K562 (cell line): ENCODE measurements at regions not wholly inside any gene's neighbourhood (a gene's known extent, or its start where the extent isn't known, plus 50 kb on each side); places are given as distances from the start of the nearest gene placed in this dataset.

Source experiments
- CTCF ChIP-seq, 3 experiments: IDR thresholded peaks in 2 of 3; conservative IDR thresholded peaks in 1 of 3; 2 replicates each; pipeline ENCODE4 v1.5.1; 2011 to 2012; ENCODE audit warnings: low read length in 3 of 3, mild to moderate bottlenecking in 3 of 3, control low read depth in 2 of 3, improper control_type of control experiment in 1 of 3, inconsistent platforms in 1 of 3, low read depth in 1 of 3, mixed read lengths in 1 of 3, moderate library complexity in 1 of 3; ENCODE audit not compliant: insufficient read depth in 2 of 3
- EGR1 ChIP-seq: fragments of 450-650 bp; conservative IDR thresholded peaks from 2 replicates; pipeline ENCODE4 v1.6.1; 2017; ENCODE audit warnings: mild to moderate bottlenecking
- ELF2 ChIP-seq: fragments of 250-450 bp; sonication (Bioruptor Pico); IDR thresholded peaks from 2 replicates; pipeline ENCODE4 v1.5.0; 2021; ENCODE audit warnings: mild to moderate bottlenecking
- MCM5 ChIP-seq: fragments of 450-650 bp; IDR thresholded peaks from 2 replicates; pipeline ENCODE4 v1.6.1; 2016; ENCODE audit warnings: low read depth
- MTA3 ChIP-seq: fragments of 450-650 bp; formaldehyde crosslinking; IDR thresholded peaks from 2 replicates; pipeline ENCODE4 v1.6.1; 2017; ENCODE audit warnings: mild to moderate bottlenecking, borderline replicate concordance
- POLR2A ChIP-seq: fragments of 450-650 bp; conservative IDR thresholded peaks from 2 replicates; pipeline ENCODE4 v1.6.1; 2016
- TCF7L2 ChIP-seq: fragments of 150-350 bp; IDR thresholded peaks from 2 replicates; pipeline ENCODE4 v1.6.1; 2016; ENCODE audit warnings: low read depth, mild to moderate bottlenecking, low read length, moderate library complexity
- ZNF449 ChIP-seq: fragments of 250-450 bp; sonication (Bioruptor Pico); IDR thresholded peaks from 2 replicates; pipeline ENCODE4 v1.8.0; 2022; ENCODE audit warnings: moderate library complexity, mild to moderate bottlenecking, inconsistent platforms
- ZNF512 ChIP-seq: IDR thresholded peaks from 2 replicates; pipeline ENCODE4 v1.6.1; 2016; ENCODE audit warnings: missing genetic modification characterization, missing compliant biosample characterization
- ZNF707 ChIP-seq: fragments of 250-450 bp; sonication (Bioruptor Pico); conservative IDR thresholded peaks from 2 replicates; pipeline ENCODE4 v1.8.0; 2022; ENCODE audit warnings: inconsistent platforms, mild to moderate bottlenecking, moderate library complexity
- ZNF778 ChIP-seq: fragments of 450-650 bp; formaldehyde crosslinking; IDR thresholded peaks from 2 replicates; pipeline ENCODE4 v1.4.0; 2020; ENCODE audit warnings: mild to moderate bottlenecking, moderate library complexity

DNA sequence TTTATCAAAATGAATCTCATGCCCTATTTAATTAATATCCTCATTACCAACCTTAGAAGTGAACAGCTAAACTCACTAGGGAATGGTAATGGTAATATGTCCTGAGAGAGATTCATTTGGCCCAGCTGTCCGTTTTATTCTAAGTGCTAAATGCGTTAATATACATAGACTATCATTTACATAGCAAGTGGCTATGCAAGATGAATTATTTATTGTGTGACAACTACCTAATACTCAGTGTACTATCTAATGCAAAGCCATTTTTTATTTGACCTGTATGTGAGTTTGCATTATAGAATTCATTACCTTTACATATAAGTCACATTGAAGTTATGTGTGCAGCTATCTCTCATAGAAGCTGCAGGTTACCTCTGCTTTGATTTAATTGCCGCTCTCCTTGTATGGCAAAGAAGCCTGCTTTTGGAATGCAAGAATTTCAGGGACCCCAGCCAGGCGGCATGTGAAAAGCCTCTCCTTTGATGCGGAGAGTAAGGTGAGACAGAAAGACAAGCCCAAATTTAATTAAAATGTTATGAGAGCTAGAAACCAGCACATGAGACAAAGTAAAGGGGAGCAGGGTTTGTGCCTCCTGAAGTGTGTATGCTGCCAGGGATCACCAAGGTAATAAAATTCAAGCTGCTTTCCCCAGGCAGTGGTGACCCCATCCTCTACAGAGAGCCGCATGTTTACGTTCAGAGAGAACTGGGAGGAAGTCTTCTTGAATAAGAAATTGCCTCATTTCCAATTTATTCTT is 693.0 kb upstream of the MAP3K7 start:
- TF ChIP-seq CTCF (IDR thresholded peaks at IDR 0.05 in 2 of 3, conservative IDR thresholded peaks at IDR 0.05 in 1 of 3; ENCODE audit: insufficient read depth in 2 of 3, low read depth in 1 of 3, low read length in 3 of 3) = no peak
- TF ChIP-seq POLR2A = no peak
- no peak for TF ChIP-seq EGR1
- no peak for TF ChIP-seq ELF2 (CRISPR knock-in tag)
- no peak for TF ChIP-seq MCM5
- TF ChIP-seq MTA3 = no peak
- TF ChIP-seq ZNF449 (CRISPR knock-in tag) = no peak
- no peak for TF ChIP-seq ZNF707 (CRISPR knock-in tag)
- no peak for TF ChIP-seq TCF7L2
- no peak for TF ChIP-seq ZNF778 (CRISPR knock-in tag)
- no peak for TF ChIP-seq ZNF512 (tag)
